Stimulated activated CD8-positive, alpha-beta memory T cell treated with anti-CD3 and anti-CD28 coated beads, Interleukin-2, amount 100 ng/mL, for 48 hours (primary cell): ENCODE measurements at regions not wholly inside any gene's neighbourhood (a gene's known extent, or its start where the extent isn't known, plus 50 kb on each side); places are given as distances from the start of the nearest gene placed in this dataset.

Experiments used
- DNase-seq, 2 donors: peaks; one replicate each; pipeline ENCODE4 v3.0.0-alpha.2; 2020; ENCODE audit warnings: low read depth in 2 of 2

DNA sequence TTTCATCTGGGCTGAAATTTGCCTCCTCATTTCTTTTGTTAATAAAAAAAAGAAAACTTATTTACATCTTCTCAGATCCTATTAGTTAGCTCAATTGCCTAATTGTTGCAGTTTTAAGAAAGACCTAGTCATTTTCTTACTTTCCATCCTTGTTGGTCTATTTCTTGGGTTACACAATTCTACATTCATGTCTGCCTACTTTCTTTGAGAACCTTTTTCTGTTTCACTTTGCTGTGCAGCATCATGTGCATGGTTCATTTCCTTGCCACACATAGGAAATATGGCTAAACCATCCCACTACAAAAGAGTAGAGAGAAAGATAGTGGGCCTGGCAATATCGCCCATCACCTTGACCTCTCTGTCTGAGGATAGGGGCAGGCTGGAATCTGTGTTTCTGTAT lies 780.7 kb upstream of the FANCL start:
- DNase-seq, result no peak

DNA sequence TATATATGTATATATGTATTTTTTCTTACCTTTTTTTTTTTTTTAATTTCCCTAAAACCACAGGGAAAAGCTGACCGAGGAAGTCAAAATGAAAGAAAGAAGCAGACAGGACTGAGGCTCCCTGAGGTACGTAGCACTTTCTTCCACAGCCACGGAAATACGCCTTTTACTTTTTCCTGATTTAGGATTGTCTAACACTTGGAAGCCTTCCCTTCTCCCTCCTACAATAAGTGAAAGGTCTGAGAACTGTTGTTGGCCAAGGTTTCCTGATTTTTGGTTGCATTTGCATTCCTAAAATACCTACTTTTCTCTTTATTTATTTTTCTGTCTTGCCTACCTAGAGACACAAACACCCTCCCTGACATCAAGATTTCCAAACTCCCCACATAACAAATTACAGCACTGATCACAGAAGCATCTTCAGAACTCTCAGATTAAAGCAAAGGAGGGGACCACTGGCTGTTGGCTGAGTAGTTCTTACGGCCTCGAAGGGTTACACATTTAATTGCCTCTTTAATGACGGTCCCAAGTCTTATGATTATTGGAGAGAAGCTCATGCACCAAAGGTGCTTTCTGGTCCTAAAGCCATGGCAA lies 778.5 kb upstream of the FANCL start:
- DNase-seq, result no peak

GRCh38 chr2:59018737-59019136 lies 777.6 kb upstream of the FANCL start:
- DNase-seq, result no peak

- DNase-seq, result no peak
Observed at GRCh38 chr2:59015027-59015426, 773.9 kb upstream of the FANCL start.

DNA sequence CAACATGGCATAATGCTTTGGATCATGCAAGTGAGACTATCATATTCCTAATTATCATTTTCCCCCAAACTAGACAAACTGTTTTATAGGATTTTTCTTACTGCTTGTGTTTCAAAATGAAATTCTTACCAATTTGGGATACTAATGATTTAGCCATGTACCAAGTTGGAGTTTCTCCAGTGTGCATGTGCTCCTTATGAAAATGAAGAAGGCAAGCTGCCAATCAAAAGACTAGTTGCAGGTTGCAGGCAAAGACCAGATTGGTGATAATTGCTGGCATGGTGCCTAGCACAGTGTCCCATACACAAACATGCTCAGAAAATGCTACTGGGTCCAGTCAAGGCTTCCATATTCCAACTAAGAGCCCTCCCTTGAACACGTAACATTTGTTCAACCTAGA lies 771.8 kb upstream of the FANCL start:
- no peak for DNase-seq

GRCh38 chr2:59012234-59012633 lies 771.1 kb upstream of the FANCL start:
- no peak for DNase-seq

- DNase-seq, result no peak
Observed at GRCh38 chr2:59008950-59009349, 767.8 kb upstream of the FANCL start.

- no peak for DNase-seq
Observed at GRCh38 chr2:59005836-59006615, 764.9 kb upstream of the FANCL start.

- DNase-seq, result no peak
Observed at GRCh38 chr2:59004621-59005020, 763.5 kb upstream of the FANCL start.

- DNase-seq, result no peak
Observed at GRCh38 chr2:59000796-59001195, 759.7 kb upstream of the FANCL start.

DNA sequence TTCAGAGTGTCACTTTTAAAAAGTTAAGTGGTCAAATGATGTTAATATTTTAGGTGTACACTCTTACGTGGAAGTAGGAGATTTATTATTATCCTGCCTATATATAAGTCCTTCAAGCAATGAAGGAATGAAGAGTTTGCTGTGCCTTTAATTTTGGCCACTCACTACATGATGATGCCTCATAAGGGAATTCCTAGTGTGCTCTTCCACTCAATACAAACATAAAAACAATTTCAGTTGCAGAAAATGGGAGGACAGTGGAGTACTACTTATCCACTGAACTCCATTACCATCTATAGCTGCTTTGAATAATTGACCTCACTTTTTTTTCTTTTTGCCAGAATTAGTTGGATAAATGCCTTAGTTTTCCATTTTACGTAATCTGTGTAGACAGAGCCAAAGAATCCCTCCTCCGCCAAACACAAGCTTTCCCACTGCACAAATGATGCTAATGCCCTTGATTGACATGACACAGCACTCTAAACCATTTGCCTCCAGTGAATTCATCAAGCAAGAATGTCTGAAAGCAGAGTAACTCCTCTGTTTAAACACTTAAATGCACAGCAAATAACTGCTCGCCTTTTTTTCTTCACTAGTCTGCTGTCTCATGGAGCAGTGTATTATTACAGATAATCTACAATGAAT lies 751.1 kb upstream of the FANCL start:
- no peak for DNase-seq

GRCh38 chr2:58991357-58991756 lies 750.2 kb upstream of the FANCL start:
- DNase-seq, result no peak

DNA sequence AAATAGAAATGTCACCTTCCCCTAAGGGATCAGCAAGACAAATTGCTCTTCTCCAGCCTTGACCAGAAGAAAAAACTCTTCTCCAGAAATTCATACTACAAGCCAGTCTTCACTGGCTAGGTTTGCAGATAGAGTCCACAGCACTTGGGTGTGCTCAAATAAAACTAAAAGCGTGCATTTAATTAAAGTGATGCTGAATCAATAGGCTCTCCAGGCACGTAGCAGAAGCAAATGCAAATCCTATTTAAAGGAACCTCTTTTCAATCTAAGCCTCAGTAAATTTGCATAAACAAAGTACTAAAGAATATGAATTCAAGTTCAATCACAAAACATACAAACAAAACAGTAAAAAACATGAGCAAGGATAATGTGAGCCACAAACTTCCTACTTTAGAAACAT lies 744.4 kb upstream of the FANCL start:
- no peak for DNase-seq

- DNase-seq, result no peak
Observed at GRCh38 chr2:58984731-58985130, 743.6 kb upstream of the FANCL start.

- DNase-seq, result no peak
Observed at GRCh38 chr2:58983111-58983510, 742.0 kb upstream of the FANCL start.

DNA sequence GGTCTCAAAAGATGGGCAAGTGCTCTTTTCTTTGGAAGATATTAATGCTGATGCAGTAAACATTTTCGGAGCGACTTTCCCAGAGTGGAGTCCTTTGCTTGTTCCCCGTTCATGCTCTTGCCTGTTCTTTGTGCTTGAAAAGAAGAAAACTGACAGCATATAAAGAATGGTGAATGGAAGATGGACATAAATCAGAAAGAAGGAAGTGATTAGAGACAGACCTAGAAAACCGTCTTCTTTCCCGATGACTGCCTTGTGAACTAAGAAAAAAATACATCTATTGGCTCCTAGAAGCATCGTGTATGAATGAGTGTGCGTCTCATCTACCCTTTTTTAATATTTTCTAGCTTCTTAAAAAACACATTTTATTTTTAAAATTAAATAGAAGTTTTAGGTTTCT lies 740.1 kb upstream of the FANCL start:
- no peak for DNase-seq

- DNase-seq, result no peak
Observed at GRCh38 chr2:58976375-58977071, 735.4 kb upstream of the FANCL start.

DNA sequence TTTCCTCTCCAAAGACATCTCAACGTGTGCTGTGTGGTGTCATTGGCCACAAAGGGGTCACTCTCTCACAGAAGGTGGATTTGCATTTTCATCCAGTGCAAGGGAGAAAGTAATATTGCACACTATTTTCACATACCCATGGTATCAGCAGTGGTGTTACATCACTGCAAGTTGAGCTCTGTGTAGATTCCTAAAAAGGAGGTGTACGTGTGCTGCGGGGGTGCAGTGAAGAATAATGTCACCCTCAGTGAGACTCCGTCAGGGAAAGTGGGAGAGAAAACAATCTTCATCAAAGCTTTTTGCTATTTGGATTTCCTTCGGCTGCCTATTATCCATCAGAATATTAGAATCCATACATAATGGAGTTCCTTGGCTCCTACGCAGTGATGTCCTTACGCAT lies 733.8 kb upstream of the FANCL start:
- no peak for DNase-seq

DNA sequence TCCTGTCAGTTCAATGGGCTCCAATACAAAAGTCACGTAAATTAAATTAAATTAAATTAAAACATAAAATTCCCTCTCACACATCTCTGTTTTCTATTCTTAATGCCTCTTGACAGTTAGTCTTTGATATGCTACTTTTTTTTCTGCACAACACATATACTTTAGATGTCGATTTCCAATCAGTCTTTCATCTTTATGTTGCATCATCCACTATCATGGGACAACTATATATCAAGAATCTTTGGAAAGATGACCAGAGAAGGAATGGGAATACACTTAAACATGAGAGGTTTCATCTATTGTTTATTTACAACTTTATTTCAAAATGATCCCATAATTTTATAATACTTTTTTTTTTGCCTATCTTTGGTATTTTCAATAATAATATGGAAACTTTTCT lies 733.3 kb upstream of the FANCL start:
- no peak for DNase-seq

DNA sequence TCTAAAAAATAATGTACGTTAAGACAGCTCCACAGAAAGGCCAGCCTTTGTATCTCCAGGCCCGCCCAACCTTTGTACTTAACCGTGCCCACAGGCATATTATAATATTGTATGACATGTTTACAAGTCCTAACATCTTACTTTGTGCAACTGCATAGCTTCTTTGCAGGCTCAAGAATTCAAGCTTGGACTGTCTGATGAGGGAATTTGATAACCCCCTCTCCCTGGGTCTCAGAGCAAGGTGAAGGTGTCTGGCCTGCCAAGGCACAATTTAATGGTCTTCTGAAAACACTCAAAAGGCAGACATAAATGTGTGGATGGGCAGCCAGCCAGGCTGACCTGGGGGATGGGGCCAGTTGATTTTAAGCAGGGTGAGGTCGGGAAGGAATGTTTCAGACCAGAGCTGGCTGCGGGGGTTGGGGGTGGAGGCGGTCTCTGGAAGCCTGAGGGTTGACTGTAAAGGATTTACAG lies 732.7 kb upstream of the FANCL start:
- no peak for DNase-seq

DNA sequence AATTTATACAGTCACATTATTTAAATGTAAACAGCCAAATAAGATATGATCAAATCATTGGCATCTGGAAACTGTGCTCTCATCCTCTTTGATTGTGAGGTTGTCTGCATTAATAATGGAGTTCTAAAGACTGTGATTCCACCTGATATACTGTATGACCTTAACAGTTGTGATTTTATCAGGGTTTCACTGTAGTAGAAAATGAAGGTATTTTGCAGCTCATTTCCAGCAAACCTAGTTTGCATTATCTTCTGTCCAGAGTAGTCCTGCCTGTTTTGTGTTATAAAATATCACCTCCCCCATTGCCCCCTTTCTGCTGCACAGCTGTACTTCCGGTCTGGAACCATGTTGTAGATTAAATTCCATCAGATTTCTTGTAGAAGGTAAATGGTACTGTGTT lies 731.6 kb upstream of the FANCL start:
- no peak for DNase-seq

- no peak for DNase-seq
Observed at GRCh38 chr2:58971511-58972360, 730.6 kb upstream of the FANCL start.
